ENCODE measurements at regions not wholly inside any gene's neighbourhood (a gene's known extent, or its start where the extent isn't known, plus 50 kb on each side); places are given as distances from the start of the nearest gene placed in this dataset.

GRCh38 chr3:163929069-163929652 lies 1149.1 kb downstream of the SI start (continued):
- TF ChIP-seq REST (IDR thresholded peaks at IDR 0.05; ENCODE audit: low read depth) (no peak), SIN3A (IDR thresholded peaks at IDR 0.05; ENCODE audit: low read depth) (no peak), EGR1 (IDR thresholded peaks at IDR 0.05; ENCODE audit: low read depth) (no peak)

- ATAC-seq, result no peak
- Histone ChIP-seq H3K79me2 (ENCODE audit: insufficient read depth, low read length) (no peaks in the 10 kb centered on the region), H3K4me1 (ENCODE audit: control insufficient read depth in 1 of 2, insufficient read depth in 2 of 2, low read length in 2 of 2) (no peaks in the 10 kb centered on the region; a peak in 1 of 4 replicates), H3K4me2 (ENCODE audit: low read length) (no peak overlapping the region), H3K36me3 (ENCODE audit: control insufficient read depth in 1 of 2, insufficient read depth in 2 of 2, low read length in 2 of 2) (no peaks in the 10 kb centered on the region), H3K4me3 (replicated peaks in 1 of 2; ENCODE audit: low read depth in 1 of 2, low read length in 2 of 2) (no peak overlapping the region), H2AFZ (ENCODE audit: low read depth, low read length, poor library complexity, severe bottlenecking) (no peak overlapping the region), H3K9me2 (ENCODE audit: insufficient read depth) (no peaks in the 10 kb centered on the region), H4K20me1 (ENCODE audit: insufficient read depth) (no peaks in the 10 kb centered on the region), H3K9ac (ENCODE audit: low read length) (no peak overlapping the region), H3K27me3 (ENCODE audit: insufficient read depth, low read length) (no peaks in the 10 kb centered on the region), H3K27ac (ENCODE audit: low read depth, low read length) (no peak overlapping the region), H3K9me3 (ENCODE audit: control insufficient read depth in 1 of 2, insufficient read depth in 1 of 2, low read depth in 1 of 2, low read length in 2 of 2) (no peaks in the 10 kb centered on the region)
- ChIA-PET RAD21 (ENCODE audit: low non-redundant PET in 1 of 2, low total read pairs in 2 of 2, uncharacterized antibody in 2 of 2, unreplicated experiment in 2 of 2) (no interaction called here), CTCF (no interaction called here), POLR2A (no interaction called here)
- TF ChIP-seq JUND (IDR thresholded peaks at IDR 0.05) (no peak), POLR2A (IDR thresholded peaks at IDR 0.05; ENCODE audit: borderline replicate concordance, extremely low read depth, insufficient read depth, insufficient read length) (no peak), ZNF274 (IDR thresholded peaks at IDR 0.05; ENCODE audit: low read depth, low read length) (no peak), CEBPB (IDR thresholded peaks at IDR 0.05; ENCODE audit: low read depth) (no peak), SP1 (IDR thresholded peaks at IDR 0.05; ENCODE audit: low read depth) (no peak), ZFX (IDR thresholded peaks at IDR 0.05) (no peak), EZH2 (IDR thresholded peaks at IDR 0.05) (no peak), TCF7L2 (IDR thresholded peaks at IDR 0.05; ENCODE audit: borderline replicate concordance, extremely low read depth, insufficient read depth, insufficient read length) (no peak), CBX3 (IDR thresholded peaks at IDR 0.05; ENCODE audit: low read depth) (no peak), SIN3A (IDR thresholded peaks at IDR 0.05; ENCODE audit: low read depth) (no peak), EGR1 (IDR thresholded peaks at IDR 0.05; ENCODE audit: low read depth) (no peak), SRF (IDR thresholded peaks at IDR 0.05; ENCODE audit: low read depth) (no peak)
- TF ChIP-seq, protein P1, sequence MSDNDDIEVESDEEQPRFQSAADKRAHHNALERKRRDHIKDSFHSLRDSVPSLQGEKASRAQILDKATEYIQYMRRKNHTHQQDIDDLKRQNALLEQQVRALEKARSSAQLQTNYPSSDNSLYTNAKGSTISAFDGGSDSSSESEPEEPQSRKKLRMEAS (IDR thresholded peaks at IDR 0.05), result no peak
- TF ChIP-seq, protein P2, sequence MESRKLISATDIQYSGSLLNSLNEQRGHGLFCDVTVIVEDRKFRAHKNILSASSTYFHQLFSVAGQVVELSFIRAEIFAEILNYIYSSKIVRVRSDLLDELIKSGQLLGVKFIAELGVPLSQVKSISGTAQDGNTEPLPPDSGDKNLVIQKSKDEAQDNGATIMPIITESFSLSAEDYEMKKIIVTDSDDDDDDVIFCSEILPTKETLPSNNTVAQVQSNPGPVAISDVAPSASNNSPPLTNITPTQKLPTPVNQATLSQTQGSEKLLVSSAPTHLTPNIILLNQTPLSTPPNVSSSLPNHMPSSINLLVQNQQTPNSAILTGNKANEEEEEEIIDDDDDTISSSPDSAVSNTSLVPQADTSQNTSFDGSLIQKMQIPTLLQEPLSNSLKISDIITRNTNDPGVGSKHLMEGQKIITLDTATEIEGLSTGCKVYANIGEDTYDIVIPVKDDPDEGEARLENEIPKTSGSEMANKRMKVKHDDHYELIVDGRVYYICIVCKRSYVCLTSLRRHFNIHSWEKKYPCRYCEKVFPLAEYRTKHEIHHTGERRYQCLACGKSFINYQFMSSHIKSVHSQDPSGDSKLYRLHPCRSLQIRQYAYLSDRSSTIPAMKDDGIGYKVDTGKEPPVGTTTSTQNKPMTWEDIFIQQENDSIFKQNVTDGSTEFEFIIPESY (IDR thresholded peaks at IDR 0.05; ENCODE audit: extremely low read depth, insufficient replicate concordance, low read length), result no peak
- TF ChIP-seq, protein P3, sequence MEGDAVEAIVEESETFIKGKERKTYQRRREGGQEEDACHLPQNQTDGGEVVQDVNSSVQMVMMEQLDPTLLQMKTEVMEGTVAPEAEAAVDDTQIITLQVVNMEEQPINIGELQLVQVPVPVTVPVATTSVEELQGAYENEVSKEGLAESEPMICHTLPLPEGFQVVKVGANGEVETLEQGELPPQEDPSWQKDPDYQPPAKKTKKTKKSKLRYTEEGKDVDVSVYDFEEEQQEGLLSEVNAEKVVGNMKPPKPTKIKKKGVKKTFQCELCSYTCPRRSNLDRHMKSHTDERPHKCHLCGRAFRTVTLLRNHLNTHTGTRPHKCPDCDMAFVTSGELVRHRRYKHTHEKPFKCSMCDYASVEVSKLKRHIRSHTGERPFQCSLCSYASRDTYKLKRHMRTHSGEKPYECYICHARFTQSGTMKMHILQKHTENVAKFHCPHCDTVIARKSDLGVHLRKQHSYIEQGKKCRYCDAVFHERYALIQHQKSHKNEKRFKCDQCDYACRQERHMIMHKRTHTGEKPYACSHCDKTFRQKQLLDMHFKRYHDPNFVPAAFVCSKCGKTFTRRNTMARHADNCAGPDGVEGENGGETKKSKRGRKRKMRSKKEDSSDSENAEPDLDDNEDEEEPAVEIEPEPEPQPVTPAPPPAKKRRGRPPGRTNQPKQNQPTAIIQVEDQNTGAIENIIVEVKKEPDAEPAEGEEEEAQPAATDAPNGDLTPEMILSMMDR (IDR thresholded peaks at IDR 0.05 in 2 of 3, conservative IDR thresholded peaks at IDR 0.05 in 1 of 3; ENCODE audit: borderline replicate concordance in 1 of 3, insufficient read depth in 1 of 3, low read depth in 2 of 3, low read length in 2 of 3), result no peak
- no TSS peak for BruUV-seq (replicated peaks)
- intact Hi-C loops (cut with micrococcal nuclease), result no loop called here
- no peak for DNase-seq (ENCODE audit: low read depth, low spot score)
Observed at GRCh38 chr3:163927521-163927920, 1150.8 kb downstream of the SI start.

Measured in HCT116 (cell line).